Fibroblast of lung (primary cell): ENCODE measurements at regions not wholly inside any gene's neighbourhood (a gene's known extent, or its start where the extent isn't known, plus 50 kb on each side); places are given as distances from the start of the nearest gene placed in this dataset.

Experiments
- CTCF ChIP-seq, 2 donors: IDR thresholded peaks in 1 of 2; conservative IDR thresholded peaks in 1 of 2; 1 replicate in 1 of 2; 2 replicates in 1 of 2; pipeline ENCODE4 v1.5.1; 2011 to 2012; ENCODE audit warnings: low read length in 2 of 2, control low read depth in 1 of 2, inconsistent platforms in 1 of 2, low read depth in 1 of 2, mild to moderate bottlenecking in 1 of 2
- EZH2 ChIP-seq: IDR thresholded peaks from 2 replicates; pipeline ENCODE4 v1.5.1; 2012; ENCODE audit warnings: low read length, control low read depth, mild to moderate bottlenecking; ENCODE audit errors: missing control alignments

- no peak for TF ChIP-seq CTCF (conservative IDR thresholded peaks at IDR 0.05 in 1 of 2, IDR thresholded peaks at IDR 0.05 in 1 of 2; ENCODE audit: low read depth in 1 of 2, low read length in 2 of 2)
- TF ChIP-seq EZH2: no peak
Measured at GRCh38 chr4:14850455-14851097, 151.7 kb upstream of the CPEB2 start.
